ENCODE measurements at regions not wholly inside any gene's neighbourhood (a gene's known extent, or its start where the extent isn't known, plus 50 kb on each side); places are given as distances from the start of the nearest gene placed in this dataset.
"Not testable (repeated sequence)": the region's sequence is repeated elsewhere in the genome, so short reads cannot be mapped to it uniquely, and the experiment has no call there.

GRCh38 chr1:218015106-218015505 is 270.0 kb upstream of the RRP15 start:
- TF ChIP-seq, protein P1, sequence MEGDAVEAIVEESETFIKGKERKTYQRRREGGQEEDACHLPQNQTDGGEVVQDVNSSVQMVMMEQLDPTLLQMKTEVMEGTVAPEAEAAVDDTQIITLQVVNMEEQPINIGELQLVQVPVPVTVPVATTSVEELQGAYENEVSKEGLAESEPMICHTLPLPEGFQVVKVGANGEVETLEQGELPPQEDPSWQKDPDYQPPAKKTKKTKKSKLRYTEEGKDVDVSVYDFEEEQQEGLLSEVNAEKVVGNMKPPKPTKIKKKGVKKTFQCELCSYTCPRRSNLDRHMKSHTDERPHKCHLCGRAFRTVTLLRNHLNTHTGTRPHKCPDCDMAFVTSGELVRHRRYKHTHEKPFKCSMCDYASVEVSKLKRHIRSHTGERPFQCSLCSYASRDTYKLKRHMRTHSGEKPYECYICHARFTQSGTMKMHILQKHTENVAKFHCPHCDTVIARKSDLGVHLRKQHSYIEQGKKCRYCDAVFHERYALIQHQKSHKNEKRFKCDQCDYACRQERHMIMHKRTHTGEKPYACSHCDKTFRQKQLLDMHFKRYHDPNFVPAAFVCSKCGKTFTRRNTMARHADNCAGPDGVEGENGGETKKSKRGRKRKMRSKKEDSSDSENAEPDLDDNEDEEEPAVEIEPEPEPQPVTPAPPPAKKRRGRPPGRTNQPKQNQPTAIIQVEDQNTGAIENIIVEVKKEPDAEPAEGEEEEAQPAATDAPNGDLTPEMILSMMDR (IDR thresholded peaks at IDR 0.05; ENCODE audit: insufficient read depth, low read length), result not testable (repeated sequence)
- TF ChIP-seq, protein P2, sequence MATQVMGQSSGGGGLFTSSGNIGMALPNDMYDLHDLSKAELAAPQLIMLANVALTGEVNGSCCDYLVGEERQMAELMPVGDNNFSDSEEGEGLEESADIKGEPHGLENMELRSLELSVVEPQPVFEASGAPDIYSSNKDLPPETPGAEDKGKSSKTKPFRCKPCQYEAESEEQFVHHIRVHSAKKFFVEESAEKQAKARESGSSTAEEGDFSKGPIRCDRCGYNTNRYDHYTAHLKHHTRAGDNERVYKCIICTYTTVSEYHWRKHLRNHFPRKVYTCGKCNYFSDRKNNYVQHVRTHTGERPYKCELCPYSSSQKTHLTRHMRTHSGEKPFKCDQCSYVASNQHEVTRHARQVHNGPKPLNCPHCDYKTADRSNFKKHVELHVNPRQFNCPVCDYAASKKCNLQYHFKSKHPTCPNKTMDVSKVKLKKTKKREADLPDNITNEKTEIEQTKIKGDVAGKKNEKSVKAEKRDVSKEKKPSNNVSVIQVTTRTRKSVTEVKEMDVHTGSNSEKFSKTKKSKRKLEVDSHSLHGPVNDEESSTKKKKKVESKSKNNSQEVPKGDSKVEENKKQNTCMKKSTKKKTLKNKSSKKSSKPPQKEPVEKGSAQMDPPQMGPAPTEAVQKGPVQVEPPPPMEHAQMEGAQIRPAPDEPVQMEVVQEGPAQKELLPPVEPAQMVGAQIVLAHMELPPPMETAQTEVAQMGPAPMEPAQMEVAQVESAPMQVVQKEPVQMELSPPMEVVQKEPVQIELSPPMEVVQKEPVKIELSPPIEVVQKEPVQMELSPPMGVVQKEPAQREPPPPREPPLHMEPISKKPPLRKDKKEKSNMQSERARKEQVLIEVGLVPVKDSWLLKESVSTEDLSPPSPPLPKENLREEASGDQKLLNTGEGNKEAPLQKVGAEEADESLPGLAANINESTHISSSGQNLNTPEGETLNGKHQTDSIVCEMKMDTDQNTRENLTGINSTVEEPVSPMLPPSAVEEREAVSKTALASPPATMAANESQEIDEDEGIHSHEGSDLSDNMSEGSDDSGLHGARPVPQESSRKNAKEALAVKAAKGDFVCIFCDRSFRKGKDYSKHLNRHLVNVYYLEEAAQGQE (IDR thresholded peaks at IDR 0.05; ENCODE audit: insufficient replicate concordance, low read depth), result not testable (repeated sequence)
